H1 (cell line): ENCODE measurements at regions not wholly inside any gene's neighbourhood (a gene's known extent, or its start where the extent isn't known, plus 50 kb on each side); places are given as distances from the start of the nearest gene placed in this dataset.
A peak's percentile ranks its signal among the peaks of the same experiment; 100 is the strongest.

ENCODE experiments used
- CTCF ChIA-PET: fragments of 300-600 bp; sonication (Branson Sonifier 250); formaldehyde crosslinking; loops from one replicate; lab custom pipeline; 2021; ENCODE audit not compliant: partially characterized antibody; lab: Charles Lee
- POLR2A ChIA-PET: fragments of 300-600 bp; sonication (Branson Sonifier 250); formaldehyde crosslinking; loops from one replicate; lab custom pipeline; 2021; ENCODE audit warnings: inconsistent platforms; ENCODE audit not compliant: partially characterized antibody; lab: Charles Lee
- DNase-seq, 2 experiments: peaks; one replicate each; pipeline versions ENCODE4 v3.0.0 to v3.0.0-alpha.2; 2010 to 2022; ENCODE audit warnings: low spot score in 2 of 2, low read depth in 1 of 2, mixed read lengths in 1 of 2
- FAIRE-seq: peaks from 2 replicates; lab custom pipeline; 2011; peaks lifted over from hg19 to GRCh38; lab: Jason Lieb, UNC
- H2AFZ ChIP-seq: 2 replicates; pipeline ENCODE4 v1.8.1; 2012; ENCODE audit warnings: low read length, inconsistent platforms
- H2AK5ac ChIP-seq: 2 replicates; pipeline ENCODE4 v1.6.1; 2013; ENCODE audit warnings: low read depth, low read length
- H2BK120ac ChIP-seq: replicated peaks from 2 replicates; pipeline ENCODE3; 2013; ENCODE audit warnings: low read depth, low read length, inconsistent platforms
- H2BK12ac ChIP-seq: 2 replicates; pipeline ENCODE4 v1.6.1; 2013; ENCODE audit warnings: low read depth, low read length
- H2BK15ac ChIP-seq: 2 replicates; pipeline ENCODE4 v1.6.1; 2013; ENCODE audit warnings: low read length
- H2BK20ac ChIP-seq: 2 replicates; pipeline ENCODE4 v1.6.1; 2013; ENCODE audit warnings: low read length
- H2BK5ac ChIP-seq: 2 replicates; pipeline ENCODE4 v1.6.1; 2013; ENCODE audit warnings: low read depth, low read length
- H3K14ac ChIP-seq: 2 replicates; pipeline ENCODE4 v1.6.1; 2013; ENCODE audit warnings: inconsistent platforms; ENCODE audit not compliant: insufficient read length
- H3K18ac ChIP-seq: 2 replicates; pipeline ENCODE4 v1.6.1; 2013; ENCODE audit warnings: low read length; ENCODE audit errors: extremely low read depth
- H3K23ac ChIP-seq: 2 replicates; pipeline ENCODE4 v1.6.1; 2013; ENCODE audit warnings: inconsistent platforms; ENCODE audit not compliant: insufficient read length
- H3K23me2 ChIP-seq: 2 replicates; pipeline ENCODE4 v1.6.1; 2013; ENCODE audit warnings: low read depth, low read length
- H3K27ac ChIP-seq: 2 replicates; pipeline ENCODE4 v1.6.1; 2011; ENCODE audit warnings: low read depth, low read length, inconsistent platforms
- H3K27me3 ChIP-seq, 4 experiments: replicated peaks in 1 of 4; 1 replicate in 1 of 4; 2 replicates in 3 of 4; pipeline versions ENCODE4 v1.6.1 to v1.8.1; 2011 to 2013; ENCODE audit warnings: low read length in 3 of 4, mild to moderate bottlenecking in 3 of 4, inconsistent platforms in 2 of 4, mixed read lengths in 2 of 4, moderate library complexity in 1 of 4; ENCODE audit not compliant: control insufficient read depth in 3 of 4, insufficient read depth in 3 of 4; ENCODE audit errors: extremely low read depth in 1 of 4
- H3K36me3 ChIP-seq, 4 experiments: 2 replicates each; pipeline versions ENCODE4 v1.6.1 to v1.8.1; 2011 to 2013; ENCODE audit warnings: mild to moderate bottlenecking in 4 of 4, low read length in 3 of 4, moderate library complexity in 2 of 4, control low read depth in 1 of 4, inconsistent platforms in 1 of 4; ENCODE audit not compliant: insufficient read depth in 4 of 4, control insufficient read depth in 2 of 4
- H3K4ac ChIP-seq: replicated peaks from 2 replicates; pipeline ENCODE3; 2013; ENCODE audit warnings: low read length, low read depth, mixed read lengths, inconsistent platforms; ENCODE audit not compliant: insufficient read length
- H3K4me1 ChIP-seq, 4 experiments: replicated peaks in 1 of 4; 1 replicate in 1 of 4; 2 replicates in 3 of 4; pipeline versions ENCODE4 v1.6.1 to v1.8.1; 2011 to 2013; ENCODE audit warnings: low read length in 3 of 4, inconsistent platforms in 2 of 4, mixed read lengths in 1 of 4; ENCODE audit not compliant: insufficient read depth in 4 of 4, control insufficient read depth in 3 of 4
- H3K4me2 ChIP-seq, 2 experiments: 2 replicates each; pipeline versions ENCODE4 v1.6.1 to v1.8.1; 2011 to 2013; ENCODE audit warnings: low read depth in 2 of 2, low read length in 2 of 2, control low read depth in 1 of 2, inconsistent platforms in 1 of 2, mild to moderate bottlenecking in 1 of 2; ENCODE audit not compliant: insufficient read depth in 1 of 2
- H3K4me3 ChIP-seq, 4 experiments: fragments of 200-600, 300-600 bp in 1 of 4; sonication (generic), shearing (Covaris generic), sonication (Bioruptor Twin) in 1 of 4; 2 replicates each; pipeline versions ENCODE4 v1.5.1 to v1.8.1; 2011 to 2016; ENCODE audit warnings: low read length in 4 of 4, low read depth in 3 of 4, control low read depth in 2 of 4, inconsistent platforms in 2 of 4, mild to moderate bottlenecking in 2 of 4, mixed read lengths in 1 of 4, moderate library complexity in 1 of 4; ENCODE audit not compliant: insufficient read depth in 2 of 4; ENCODE audit errors: extremely low read depth in 1 of 4
- H3K56ac ChIP-seq: replicated peaks from 2 replicates; pipeline ENCODE3; 2013; ENCODE audit warnings: low read depth, mild to moderate bottlenecking, mixed read lengths, low read length, inconsistent platforms; ENCODE audit not compliant: insufficient read length
- H3K79me1 ChIP-seq: 2 replicates; pipeline ENCODE4 v1.6.1; 2013; ENCODE audit warnings: low read depth, low read length, control low read depth
- H3K79me2 ChIP-seq, 2 experiments: 2 replicates each; pipeline versions ENCODE4 v1.6.1 to v1.8.1; 2012 to 2013; ENCODE audit warnings: low read length in 2 of 2, mild to moderate bottlenecking in 2 of 2, inconsistent platforms in 1 of 2; ENCODE audit not compliant: insufficient read depth in 2 of 2, control insufficient read depth in 1 of 2
- H3K9ac ChIP-seq, 4 experiments: replicated peaks in 1 of 4; 1 replicate in 1 of 4; 2 replicates in 3 of 4; pipeline versions ENCODE4 v1.6.1 to v1.8.1; 2011 to 2013; ENCODE audit warnings: low read depth in 3 of 4, low read length in 3 of 4, control low read depth in 2 of 4, mild to moderate bottlenecking in 2 of 4, moderate library complexity in 2 of 4, inconsistent platforms in 1 of 4; ENCODE audit errors: extremely low read depth in 1 of 4
- H3K9me3 ChIP-seq, 2 experiments: 2 replicates each; pipeline versions ENCODE4 v1.6.1 to v1.8.1; 2012 to 2013; ENCODE audit warnings: mild to moderate bottlenecking in 2 of 2, moderate library complexity in 2 of 2, control low read depth in 1 of 2, inconsistent platforms in 1 of 2, low read depth in 1 of 2, low read length in 1 of 2, mixed read lengths in 1 of 2; ENCODE audit not compliant: insufficient read depth in 2 of 2
- H4K20me1 ChIP-seq, 2 experiments: replicated peaks in 1 of 2; 2 replicates each; pipeline versions ENCODE3 to v1.8.1; 2011 to 2013; ENCODE audit warnings: inconsistent platforms in 2 of 2, low read length in 2 of 2, mild to moderate bottlenecking in 1 of 2; ENCODE audit not compliant: insufficient read depth in 2 of 2, control insufficient read depth in 1 of 2
- H4K5ac ChIP-seq: 2 replicates; pipeline ENCODE4 v1.6.1; 2013; ENCODE audit warnings: low read length, low read depth, mixed read lengths, inconsistent platforms; ENCODE audit not compliant: insufficient read length
- H4K8ac ChIP-seq: 2 replicates; pipeline ENCODE4 v1.8.0; 2013; ENCODE audit warnings: mild to moderate bottlenecking, moderate library complexity, low read length, inconsistent platforms; ENCODE audit not compliant: insufficient read depth; ENCODE audit errors: extremely low read depth
- H4K91ac ChIP-seq: replicated peaks from 2 replicates; pipeline ENCODE3; 2013; ENCODE audit warnings: low read length, mixed read lengths, inconsistent platforms; ENCODE audit not compliant: insufficient read length
- ASH2L ChIP-seq: fragments of 200-600, 300-600 bp; sonication (generic); IDR thresholded peaks from one replicate; pipeline ENCODE4 v1.7.1; 2017; ENCODE audit warnings: low read length
- BACH1 ChIP-seq: IDR thresholded peaks from 2 replicates; pipeline ENCODE4 v1.6.1; 2012; ENCODE audit warnings: low read length, improper control_type of control experiment
- BRCA1 ChIP-seq: IDR thresholded peaks from 2 replicates; pipeline ENCODE4 v1.6.1; 2012; ENCODE audit warnings: low read depth, low read length, improper control_type of control experiment
- CHD1 ChIP-seq: IDR thresholded peaks from 2 replicates; pipeline ENCODE4 v1.6.1; 2012; ENCODE audit warnings: low read depth, low read length, improper control_type of control experiment
- FOSL1 ChIP-seq: IDR thresholded peaks from 2 replicates; pipeline ENCODE4 v1.6.1; 2011; ENCODE audit warnings: mild to moderate bottlenecking, low read depth, low read length, moderate library complexity; ENCODE audit not compliant: insufficient read depth
- GABPA ChIP-seq: IDR thresholded peaks from 2 replicates; pipeline ENCODE4 v1.6.1; 2011; ENCODE audit warnings: mild to moderate bottlenecking, low read length, moderate library complexity, borderline replicate concordance; ENCODE audit not compliant: insufficient read depth
- JUN ChIP-seq: IDR thresholded peaks from 2 replicates; pipeline ENCODE4 v1.6.1; 2011; ENCODE audit warnings: low read depth, mild to moderate bottlenecking, improper control_type of control experiment, low read length
- JUND ChIP-seq: IDR thresholded peaks from 2 replicates; pipeline ENCODE4 v1.6.1; 2011; ENCODE audit warnings: mild to moderate bottlenecking, improper control_type of control experiment, low read length
- MAFK ChIP-seq: IDR thresholded peaks from 2 replicates; pipeline ENCODE4 v1.6.1; 2012; ENCODE audit warnings: low read depth, mild to moderate bottlenecking, improper control_type of control experiment, low read length
- NANOG ChIP-seq: IDR thresholded peaks from 2 replicates; pipeline ENCODE4 v1.6.1; 2011; ENCODE audit warnings: low read length, low read depth, mild to moderate bottlenecking, inconsistent platforms; ENCODE audit not compliant: insufficient read depth, poor library complexity, severe bottlenecking
- POLR2AphosphoS5 ChIP-seq: IDR thresholded peaks from 2 replicates; pipeline ENCODE4 v1.6.1; 2011; ENCODE audit warnings: low read depth, low read length
- RNF2 ChIP-seq: fragments of 200-900, 300-1000 bp; sonication (generic); IDR thresholded peaks from 2 replicates; pipeline ENCODE4 v1.7.1; 2016; ENCODE audit warnings: borderline replicate concordance, low read depth, mild to moderate bottlenecking, antibody characterized with exemption, low read length; ENCODE audit not compliant: poor library complexity, severe bottlenecking; ENCODE audit errors: missing control alignments
- SIRT6 ChIP-seq: IDR thresholded peaks from one replicate; pipeline ENCODE4 v1.7.1; 2012; ENCODE audit warnings: low read length, inconsistent platforms
- TEAD4 ChIP-seq: IDR thresholded peaks from 2 replicates; pipeline ENCODE4 v1.6.1; 2012; ENCODE audit warnings: low read depth, low read length, inconsistent platforms, mixed read lengths
- WGBS, 2 experiments: shearing (Covaris generic) in 1 of 2; methylation state at CpG; one replicate each; pipeline versions ENCODE4 v1.1.6 to v1.1.7; 2013 to 2015; ENCODE audit warnings: low lambda C conversion rate in 2 of 2, mixed read lengths in 2 of 2, inconsistent platforms in 1 of 2, low coverage in 1 of 2, missing lambda C conversion rate in 1 of 2; ENCODE audit not compliant: insufficient replicate concordance in 2 of 2, insufficient coverage in 1 of 2, insufficient read length in 1 of 2; ENCODE audit errors: extremely low coverage in 1 of 2, missing lambda C conversion rate in 1 of 2; 5-methylcytosine and 5-hydroxymethylcytosine counted together

DNA sequence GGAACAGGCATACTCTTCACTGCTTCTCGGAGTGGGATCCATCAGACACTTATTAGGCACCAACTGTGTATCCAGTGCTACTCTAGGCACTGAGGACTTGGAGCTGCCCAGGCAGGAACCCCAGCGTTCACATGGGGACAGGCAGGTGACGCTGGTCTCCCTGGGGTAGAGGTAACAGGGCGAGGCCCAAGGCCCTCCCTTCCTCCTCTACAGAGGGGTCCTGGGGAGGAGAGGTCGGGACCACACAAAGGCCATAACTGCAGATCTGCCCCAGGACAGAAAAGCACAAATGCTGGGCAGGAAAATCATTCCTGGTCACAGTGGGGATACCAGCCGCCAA is 262.2 kb downstream of the BRD1 start:
- Histone ChIP-seq H3K4me2 (no peak overlapping the region), H4K8ac (no peak overlapping the region), H3K9ac (no peak overlapping the region), H2BK120ac (no peak overlapping the region), H3K4me3 (no peak overlapping the region), H3K23ac (no peak overlapping the region), H4K5ac (no peak overlapping the region), H3K56ac (no peak overlapping the region), H2BK5ac (no peak overlapping the region), H3K14ac (no peak overlapping the region)
- CTCF ChIA-PET, result interaction anchor here (0.7 to 2.6 kb wide), 3 partner anchors 17 to 24 kb away, joined by 3 to 8 read pairs (median 3); no protein-coding TSS in a partner anchor
- TF ChIP-seq JUN (no peak), CHD1 (no peak), BACH1 (no peak), POLR2AphosphoS5 (no peak), SIRT6 (no peak), MAFK (no peak), NANOG (no peak), ASH2L (no peak), JUND (no peak), GABPA (no peak), BRCA1 (no peak), FOSL1 (no peak), TEAD4 (no peak), RNF2 (no peak)
- TF ChIP-seq, all 59 proteins: peak for 0
- Histone ChIP-seq H4K91ac (no peak overlapping the region), H3K18ac (no peak overlapping the region), H3K23me2 (peaks cover 8% of the 10 kb centered on the region; the same call in 1 of the 2 replicates), H3K4me1 (no peaks in the 10 kb centered on the region), H4K20me1 (peaks cover 0 to 4% of the 10 kb centered on the region in 2 experiments), H2BK20ac (no peak overlapping the region), H3K79me2 (no peaks in the 10 kb centered on the region), H3K4ac (no peak overlapping the region), H2AFZ (no peak overlapping the region), H3K9me3 (peaks cover 0 to 6% of the 10 kb centered on the region in 2 experiments; a peak in 1 of 4 replicates), H3K27me3 (no peaks in the 10 kb centered on the region), H3K36me3 (no peaks in the 10 kb centered on the region), H3K79me1 (no peaks in the 10 kb centered on the region), H2BK15ac (no peak overlapping the region), H3K27ac (no peak overlapping the region), H2AK5ac (0 out of 2 replicates have a peak overlapping the region, but pooled peaks have one; percentile 9), H2BK12ac (no peak overlapping the region)
- POLR2A ChIA-PET, result no interaction called here
- FAIRE-seq (no peak), DNase-seq (no peak)
- WGBS, 2 experiments, result 85% methylated on average over 6 of the region's 6 CpGs; no CpG with 5 or more reads in 1 of the 2 experiments
